ENCODE measurements at regions not wholly inside any gene's neighbourhood (a gene's known extent, or its start where the extent isn't known, plus 50 kb on each side); places are given as distances from the start of the nearest gene placed in this dataset.

DNA sequence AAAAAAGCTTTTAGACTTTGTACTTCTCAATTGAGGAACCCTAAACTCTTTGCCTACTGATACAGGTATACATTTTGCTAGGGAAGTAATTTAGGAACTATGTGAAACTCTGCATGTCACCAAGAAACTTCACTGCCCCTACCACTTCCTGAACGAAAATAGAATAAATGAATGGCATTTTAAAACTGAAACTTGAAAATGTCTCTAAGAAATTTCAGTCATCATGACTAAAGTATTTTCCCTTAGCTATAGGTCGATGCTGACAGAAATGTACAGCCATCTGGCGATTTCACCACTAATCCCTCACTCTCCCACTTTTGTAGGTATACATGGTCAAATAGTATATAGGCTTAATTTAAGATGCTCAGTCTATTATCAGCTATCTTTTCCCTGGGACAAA is 194.9 kb upstream of the SYT10 start:
- TF ChIP-seq, protein P1, sequence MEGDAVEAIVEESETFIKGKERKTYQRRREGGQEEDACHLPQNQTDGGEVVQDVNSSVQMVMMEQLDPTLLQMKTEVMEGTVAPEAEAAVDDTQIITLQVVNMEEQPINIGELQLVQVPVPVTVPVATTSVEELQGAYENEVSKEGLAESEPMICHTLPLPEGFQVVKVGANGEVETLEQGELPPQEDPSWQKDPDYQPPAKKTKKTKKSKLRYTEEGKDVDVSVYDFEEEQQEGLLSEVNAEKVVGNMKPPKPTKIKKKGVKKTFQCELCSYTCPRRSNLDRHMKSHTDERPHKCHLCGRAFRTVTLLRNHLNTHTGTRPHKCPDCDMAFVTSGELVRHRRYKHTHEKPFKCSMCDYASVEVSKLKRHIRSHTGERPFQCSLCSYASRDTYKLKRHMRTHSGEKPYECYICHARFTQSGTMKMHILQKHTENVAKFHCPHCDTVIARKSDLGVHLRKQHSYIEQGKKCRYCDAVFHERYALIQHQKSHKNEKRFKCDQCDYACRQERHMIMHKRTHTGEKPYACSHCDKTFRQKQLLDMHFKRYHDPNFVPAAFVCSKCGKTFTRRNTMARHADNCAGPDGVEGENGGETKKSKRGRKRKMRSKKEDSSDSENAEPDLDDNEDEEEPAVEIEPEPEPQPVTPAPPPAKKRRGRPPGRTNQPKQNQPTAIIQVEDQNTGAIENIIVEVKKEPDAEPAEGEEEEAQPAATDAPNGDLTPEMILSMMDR (IDR thresholded peaks at IDR 0.05; ENCODE audit: poor library complexity) = no peak
- no peak for TF ChIP-seq EZH2phosphoT487 (IDR thresholded peaks at IDR 0.05; ENCODE audit: low read depth, severe bottlenecking, unreplicated experiment)
